HG03175 (cell line): ENCODE measurements at regions not wholly inside any gene's neighbourhood (a gene's known extent, or its start where the extent isn't known, plus 50 kb on each side); places are given as distances from the start of the nearest gene placed in this dataset.

ENCODE experiments used
- ATAC-seq: cut with Tn5 transposase; IDR thresholded peaks from one replicate; pipeline ENCODE4 v1.9.1; 2021; ENCODE audit warnings: mild to moderate bottlenecking, moderate library complexity; ENCODE audit not compliant: unreplicated experiment

DNA sequence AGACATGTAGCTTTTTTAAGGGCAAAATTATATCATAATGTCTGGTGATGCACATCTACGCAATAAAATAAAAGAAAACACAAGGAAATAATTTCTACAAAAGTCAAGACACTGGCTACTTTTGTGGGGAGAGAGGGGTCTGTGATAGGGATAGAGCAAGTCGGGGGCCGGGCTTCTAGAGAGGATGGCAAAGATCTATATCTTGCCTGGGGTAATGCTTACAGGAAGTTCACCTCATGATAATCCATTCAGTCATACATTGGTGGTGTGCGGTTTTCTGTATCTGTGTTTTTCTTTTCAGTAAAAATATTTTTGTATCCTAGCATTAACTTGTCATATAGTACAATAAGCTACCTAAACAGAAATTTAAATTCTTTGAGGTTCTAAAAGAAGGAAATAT lies 178.8 kb downstream of the ARRDC4 start:
- no peak for ATAC-seq

DNA sequence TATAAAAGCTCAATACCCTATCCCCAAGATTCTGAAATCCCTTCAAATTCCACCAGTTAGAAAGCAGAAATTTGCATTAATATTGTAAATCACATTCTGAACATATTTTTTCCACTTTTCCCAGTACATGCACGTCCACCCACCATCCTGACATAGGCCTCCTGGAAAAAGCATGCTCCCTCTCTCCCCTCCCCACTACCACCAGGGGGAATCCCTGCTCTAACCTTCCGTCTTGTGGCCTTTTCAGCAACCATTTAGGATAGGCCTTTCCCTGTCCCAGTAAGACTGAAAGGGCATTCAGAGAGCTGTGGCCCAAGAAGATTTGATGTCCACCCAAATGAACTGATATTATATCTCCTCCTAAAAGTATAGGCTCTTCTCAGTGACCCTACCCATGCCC lies 182.1 kb downstream of the ARRDC4 start:
- no peak for ATAC-seq

- no peak for ATAC-seq
Measured at GRCh38 chr15:98143116-98143515, 182.6 kb downstream of the ARRDC4 start.

- ATAC-seq = no peak
Measured at GRCh38 chr15:98144388-98144787, 183.9 kb downstream of the ARRDC4 start.

DNA sequence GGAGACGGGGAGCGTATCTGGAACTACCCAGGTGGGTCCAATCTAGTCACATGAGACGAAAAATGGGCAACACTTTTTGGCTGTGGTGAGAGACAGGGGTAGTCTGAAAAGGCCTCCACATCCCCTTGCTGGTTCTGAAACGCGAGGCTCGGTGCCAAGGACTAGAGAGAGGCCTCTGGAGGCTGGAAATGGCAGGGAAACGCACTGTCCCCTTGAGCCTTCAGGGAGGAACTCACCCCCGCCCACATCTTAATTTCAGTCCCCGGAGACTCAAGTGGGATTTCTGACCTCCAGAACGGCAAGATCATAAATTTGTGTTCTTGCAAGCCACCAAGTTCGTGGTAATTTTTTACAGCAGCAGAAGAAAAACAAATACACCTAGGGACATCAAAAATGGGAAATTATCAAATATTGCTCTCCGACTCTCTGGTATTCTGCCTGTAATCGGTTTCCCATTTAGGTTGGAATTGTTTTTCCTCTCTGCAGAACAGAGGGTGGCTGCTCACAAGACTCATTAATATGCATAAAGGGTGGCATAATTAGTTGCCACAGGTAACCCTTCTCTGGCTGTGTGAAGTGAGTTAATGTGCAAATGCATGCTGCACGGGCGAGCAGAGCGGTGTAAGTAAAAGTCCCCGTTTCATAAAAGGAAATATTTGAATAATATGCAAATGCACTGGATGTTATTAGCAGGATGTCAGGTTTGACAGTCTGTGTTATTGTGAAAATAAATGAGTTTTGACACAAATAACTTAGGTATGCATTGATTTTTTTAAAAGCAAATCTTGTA lies 185.7 kb downstream of the ARRDC4 start:
- no peak for ATAC-seq

- ATAC-seq = no peak
Measured at GRCh38 chr15:98147415-98147814, 186.9 kb downstream of the ARRDC4 start.

DNA sequence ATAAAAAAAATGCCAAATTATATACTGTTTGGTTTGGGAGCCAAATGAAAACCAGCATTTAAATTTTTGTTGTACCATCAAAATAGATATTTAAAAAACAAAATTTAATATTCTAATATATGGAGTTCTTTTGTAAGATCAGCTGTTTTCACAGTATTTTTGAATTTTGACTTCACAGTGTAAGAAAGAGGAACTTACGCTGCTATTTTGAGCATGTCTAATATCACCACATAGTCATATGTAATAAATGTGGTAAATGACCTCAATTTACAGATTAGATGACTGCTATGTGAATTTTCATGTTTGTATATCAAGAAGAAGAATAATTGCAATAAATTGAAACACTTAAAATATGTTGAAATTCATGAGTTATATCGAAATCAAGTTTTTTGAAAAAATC lies 189.6 kb downstream of the ARRDC4 start:
- no peak for ATAC-seq

DNA sequence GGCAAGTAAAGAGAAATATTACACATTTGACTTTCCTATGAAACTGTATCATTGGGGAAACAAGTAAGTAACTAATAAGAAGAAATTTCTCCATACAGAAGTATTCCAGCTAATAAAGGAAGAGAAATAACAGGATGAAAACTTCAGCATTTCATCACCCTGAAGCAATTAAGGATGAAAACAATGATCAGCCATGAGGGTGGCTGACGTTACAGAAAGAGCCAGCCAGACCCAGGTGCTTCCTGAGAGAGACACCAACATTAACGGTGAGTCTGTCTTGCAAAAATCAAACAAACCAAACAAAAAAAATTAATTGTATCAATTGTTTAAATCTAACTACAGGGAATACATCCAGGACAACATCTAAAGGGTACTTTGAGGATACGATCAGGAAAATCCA lies 190.0 kb downstream of the ARRDC4 start:
- ATAC-seq = no peak

- ATAC-seq = no peak
Measured at GRCh38 chr15:98151096-98151495, 190.6 kb downstream of the ARRDC4 start.

DNA sequence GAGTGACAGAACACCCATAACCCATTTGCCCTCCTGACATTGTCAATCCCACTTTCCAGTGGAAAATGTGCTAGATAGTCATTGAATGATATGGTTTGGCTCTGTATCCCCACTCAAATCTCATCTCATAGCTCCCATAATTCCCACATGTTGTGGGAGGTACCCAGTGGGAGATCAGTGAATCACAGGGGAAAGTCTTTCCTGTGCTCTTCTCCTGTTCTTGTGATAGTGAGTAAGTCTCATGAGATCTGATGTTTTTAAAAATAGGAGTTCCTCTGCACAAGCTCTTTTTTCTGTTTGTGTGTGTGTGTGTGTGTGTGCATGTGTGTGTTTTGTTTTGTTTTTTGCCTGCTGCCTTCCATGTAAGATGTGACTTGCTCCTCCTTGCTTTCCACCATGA lies 191.7 kb downstream of the ARRDC4 start:
- no peak for ATAC-seq

GRCh38 chr15:98154863-98155262 lies 194.4 kb downstream of the ARRDC4 start:
- no peak for ATAC-seq

DNA sequence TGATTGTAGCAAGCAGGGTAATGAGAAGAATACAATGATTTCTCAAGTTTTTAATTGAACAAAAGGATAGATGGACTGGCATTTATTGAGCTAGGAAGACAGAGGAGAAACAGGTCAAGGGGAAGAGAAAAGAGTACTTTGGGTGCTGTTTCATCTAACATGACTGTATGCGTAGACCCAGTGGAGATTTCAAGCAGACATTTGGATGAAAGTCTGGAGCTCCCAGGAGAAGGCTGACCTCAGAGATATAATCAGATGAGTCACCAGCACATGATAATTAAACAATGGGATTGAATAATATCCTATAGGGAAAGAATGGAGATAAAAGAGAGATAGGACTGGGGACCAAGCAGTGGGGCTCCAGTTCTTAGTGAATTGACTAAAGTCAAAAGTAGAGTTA lies 194.9 kb downstream of the ARRDC4 start:
- no peak for ATAC-seq

DNA sequence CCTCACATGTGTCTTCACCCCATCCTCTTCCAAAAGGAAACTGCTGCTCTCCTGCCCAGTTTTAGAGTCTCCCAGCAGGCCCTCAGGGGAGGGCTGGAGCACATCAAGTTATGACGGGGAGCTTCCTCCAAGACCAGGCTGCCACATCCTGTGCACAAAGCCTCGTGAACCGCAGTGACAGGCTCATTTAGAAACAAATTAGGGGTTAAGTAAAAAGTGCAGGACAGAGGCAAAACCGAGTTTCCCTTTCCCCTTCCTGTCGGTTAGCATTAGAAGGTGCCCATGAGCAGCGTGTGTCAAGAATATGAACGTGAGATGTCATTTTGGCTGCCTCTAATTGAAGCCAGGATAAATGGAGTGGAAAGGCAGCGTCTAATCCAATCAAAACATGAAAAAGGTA lies 199.7 kb downstream of the ARRDC4 start:
- ATAC-seq = peak; percentile 93

DNA sequence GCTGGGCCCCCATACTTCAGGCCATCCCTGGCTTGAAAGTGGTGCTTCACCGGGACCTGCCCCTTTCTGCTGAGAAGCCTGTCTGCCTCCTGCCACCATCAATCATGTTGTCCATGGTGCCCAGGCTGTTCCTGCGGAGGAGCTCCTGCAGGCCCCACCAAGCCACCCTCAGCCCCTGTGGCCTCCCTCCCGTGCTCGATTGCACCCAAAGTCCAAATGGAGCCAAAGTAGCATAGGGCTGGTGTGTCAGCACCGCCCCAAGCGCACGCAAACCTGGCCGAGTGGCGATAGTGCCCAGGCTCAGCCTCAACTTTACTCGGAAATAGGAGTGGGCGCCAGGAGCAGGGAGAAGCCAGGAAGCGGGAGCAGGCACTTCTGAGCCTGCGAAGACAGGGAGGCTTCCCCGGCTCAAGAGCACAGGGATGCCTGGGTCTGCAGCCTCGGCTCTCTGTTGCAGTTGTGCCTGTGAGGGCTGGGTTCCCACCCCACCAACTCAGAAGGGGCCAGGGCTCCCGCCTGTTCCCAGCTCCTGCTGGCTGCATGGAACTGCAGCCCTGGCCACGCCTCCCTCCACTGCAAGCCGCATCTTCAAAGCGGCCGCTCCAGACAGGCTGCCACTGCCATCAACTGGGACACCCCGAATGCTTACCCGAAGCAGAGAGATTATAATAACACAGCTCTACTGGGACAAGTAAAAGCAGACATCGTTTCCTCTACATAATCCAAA lies 203.0 kb downstream of the ARRDC4 start:
- ATAC-seq = no peak

GRCh38 chr15:98164571-98164970 lies 204.1 kb downstream of the ARRDC4 start:
- ATAC-seq = no peak

- ATAC-seq = no peak
Measured at GRCh38 chr15:98164986-98165385, 204.5 kb downstream of the ARRDC4 start.

DNA sequence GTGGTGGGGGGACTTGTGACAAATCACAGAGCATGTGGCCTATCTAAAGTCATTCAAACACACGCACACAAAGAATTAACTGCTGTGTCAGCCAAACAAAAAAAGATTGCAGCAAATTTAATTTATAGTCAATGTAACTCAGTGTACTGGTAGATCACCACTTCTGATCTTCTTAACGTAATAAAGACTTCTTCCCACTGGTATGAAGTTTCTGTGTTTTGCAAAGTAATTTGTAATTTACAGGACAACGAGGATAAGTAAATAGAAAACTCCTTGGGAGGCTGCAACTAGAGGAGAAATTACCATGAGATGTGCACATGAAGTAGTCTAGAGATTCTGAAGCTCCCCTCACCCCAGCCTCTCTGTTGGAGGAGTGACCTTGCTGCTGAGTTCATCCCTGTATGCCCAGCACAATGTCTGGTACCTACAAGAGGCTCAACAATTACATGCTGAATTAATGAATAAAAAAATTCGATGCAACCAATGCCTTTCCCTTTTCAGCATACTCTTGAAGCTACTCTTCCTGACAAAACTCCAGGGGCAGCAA lies 207.3 kb downstream of the ARRDC4 start:
- ATAC-seq = no peak

GRCh38 chr15:98169551-98169950 lies 209.0 kb downstream of the ARRDC4 start:
- ATAC-seq = no peak

DNA sequence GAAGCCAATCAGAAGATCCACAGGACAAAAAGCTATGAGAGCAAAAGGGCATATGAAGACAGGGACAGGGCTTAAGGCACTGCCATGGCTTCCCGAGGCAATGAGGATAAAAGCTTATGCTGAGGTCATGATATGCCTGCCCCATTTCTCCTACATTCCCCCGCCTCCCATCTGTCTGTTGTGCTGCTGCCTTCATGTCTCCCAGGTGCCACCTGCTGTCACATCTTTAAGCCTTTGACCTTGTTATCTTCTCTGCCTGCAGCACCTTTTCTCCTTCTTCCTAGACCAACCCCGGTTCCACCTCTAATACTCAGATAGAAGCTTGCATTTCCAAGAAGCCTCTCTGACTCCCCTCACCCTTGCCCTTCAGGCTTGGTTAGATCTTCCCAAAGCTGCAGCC lies 213.8 kb downstream of the ARRDC4 start:
- no peak for ATAC-seq

- no peak for ATAC-seq
Measured at GRCh38 chr15:98174841-98175240, 214.3 kb downstream of the ARRDC4 start.

DNA sequence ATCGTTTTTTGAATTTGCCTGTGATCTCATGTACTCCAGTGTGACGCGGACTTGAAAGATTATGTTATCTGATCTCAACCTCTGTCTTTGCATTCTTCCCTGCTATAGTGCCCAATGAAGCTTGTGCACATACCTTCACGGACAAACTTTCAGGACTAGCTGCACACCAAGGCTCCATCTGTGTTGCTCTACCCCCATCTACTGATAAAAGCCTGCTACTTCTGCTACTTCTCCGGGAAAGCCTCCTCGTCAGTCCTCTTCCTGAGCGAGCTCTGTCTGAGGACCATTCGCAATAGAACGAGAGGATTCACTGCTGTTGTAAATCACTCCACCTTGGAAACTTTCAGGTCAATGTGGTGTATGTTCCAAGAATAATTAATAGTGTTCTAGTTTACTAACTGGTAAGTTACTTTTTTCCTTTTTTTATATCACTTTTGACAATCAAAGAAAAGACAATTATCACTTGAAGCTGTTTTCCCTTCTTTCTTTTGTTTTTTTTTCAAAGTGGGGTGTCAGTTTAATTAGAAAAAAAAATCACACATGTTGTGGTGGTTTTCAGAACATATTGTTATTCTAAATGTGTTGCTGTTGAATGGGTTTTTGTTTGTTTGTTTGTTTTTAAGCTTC lies 217.6 kb downstream of the ARRDC4 start:
- peak; percentile 69 for ATAC-seq

GRCh38 chr15:98178861-98179260 lies 218.4 kb downstream of the ARRDC4 start:
- no peak for ATAC-seq
